ENCODE measurements at regions not wholly inside any gene's neighbourhood (a gene's known extent, or its start where the extent isn't known, plus 50 kb on each side); places are given as distances from the start of the nearest gene placed in this dataset.
A peak's percentile ranks its signal among the peaks of the same experiment; 100 is the strongest.
"Not testable (repeated sequence)": the region's sequence is repeated elsewhere in the genome, so short reads cannot be mapped to it uniquely, and the experiment has no call there.

- Histone ChIP-seq H3K4me3 (ENCODE audit: control extremely low read depth in 1 of 5, extremely low read depth in 1 of 5, insufficient read depth in 1 of 5, low read depth in 2 of 5, low read length in 4 of 5) (peak overlapping the region in 1 of 5 experiments; percentile 41), H3K27me3 (replicated peaks in 1 of 4; ENCODE audit: control extremely low read depth in 1 of 4, control insufficient read depth in 3 of 4, insufficient read depth in 4 of 4, low read length in 3 of 4) (no peaks in the 10 kb centered on the region), H3K9ac (ENCODE audit: low read length) (peak overlapping the region; percentile 30), H4K20me1 (ENCODE audit: control insufficient read depth, insufficient read depth, low read length, poor library complexity, severe bottlenecking) (no peaks in the 10 kb centered on the region), H3K79me2 (ENCODE audit: control insufficient read depth, insufficient read depth, low read length) (no peaks in the 10 kb centered on the region), H2AFZ (ENCODE audit: insufficient read depth, low read depth, low read length, poor library complexity, severe bottlenecking) (peak overlapping the region; percentile 74), H3K27ac (ENCODE audit: low read length in 2 of 2) (peak overlapping the region; percentile 75 to 79), H3K4me1 (ENCODE audit: control insufficient read depth in 2 of 2, insufficient read depth in 2 of 2, low read length in 2 of 2) (peaks cover 30 to 34% of the 10 kb centered on the region in 2 donors), H3K4me2 (replicated peaks; ENCODE audit: low read depth, low read length, poor library complexity, severe bottlenecking) (peak overlapping the region; percentile 72), H3K36me3 (replicated peaks in 1 of 2; ENCODE audit: control extremely low read depth in 1 of 2, control insufficient read depth in 1 of 2, extremely low read depth in 1 of 2, insufficient read depth in 2 of 2, low read length in 1 of 2) (no peaks in the 10 kb centered on the region), H3K9me3 (ENCODE audit: control extremely low read depth in 1 of 3, control insufficient read depth in 2 of 3, insufficient read depth in 1 of 3, low read length in 2 of 3) (no peaks in the 10 kb centered on the region)
- Mint-ChIP-seq H3K9me3 (ENCODE audit: insufficient read depth) (no peaks in the 10 kb centered on the region), H3K27ac (peak overlapping the region; percentile 56), H3K4me1 (peaks cover 43% of the 10 kb centered on the region), H3K27me3 (no peaks in the 10 kb centered on the region), H3K4me3 (peak overlapping the region; percentile 68)
- 14% methylated on average over 1 of the region's 5 CpGs for WGBS (ENCODE audit: insufficient coverage)
- CTCF ChIA-PET: no interaction called here
- ATAC-seq (ENCODE audit: low read depth) (peak; percentile 82), DNase-seq (peak; percentile 64)
- intact Hi-C loops (cut with micrococcal nuclease): loop anchor here (5.0 kb wide), 2 partner anchors 33 to 203 kb away; partner anchors contain the start of gene PARM1
- no peak for TF ChIP-seq EZH2 (IDR thresholded peaks at IDR 0.05; ENCODE audit: borderline replicate concordance, insufficient read depth, low read depth, low read length, poor library complexity, severe bottlenecking)
- no peak for TF ChIP-seq CTCF (IDR thresholded peaks at IDR 0.05)
- POLR2A ChIA-PET: no interaction called here
Observed at GRCh38 chr4:75135068-75135825, 202.3 kb downstream of the PARM1 start.

GRCh38 chr4:75126870-75127269 lies 194.0 kb downstream of the PARM1 start:
- H3K4me1 Mint-ChIP-seq; H3K9me3 Mint-ChIP-seq (ENCODE audit: insufficient read depth); H3K36me3 ChIP-seq (replicated peaks in 1 of 2; ENCODE audit: control extremely low read depth in 1 of 2, control insufficient read depth in 1 of 2, extremely low read depth in 1 of 2, insufficient read depth in 2 of 2, low read length in 1 of 2); H4K20me1 ChIP-seq (ENCODE audit: control insufficient read depth, insufficient read depth, low read length, poor library complexity, severe bottlenecking); H3K9ac ChIP-seq (ENCODE audit: low read length); ATAC-seq (ENCODE audit: low read depth); H3K4me1 ChIP-seq (ENCODE audit: control insufficient read depth in 2 of 2, insufficient read depth in 2 of 2, low read length in 2 of 2); H3K79me2 ChIP-seq (ENCODE audit: control insufficient read depth, insufficient read depth, low read length); CTCF ChIA-PET; POLR2A ChIA-PET; H3K27me3 Mint-ChIP-seq; DNase-seq; H3K9me3 ChIP-seq (ENCODE audit: control extremely low read depth in 1 of 3, control insufficient read depth in 2 of 3, insufficient read depth in 1 of 3, low read length in 2 of 3); H3K4me2 ChIP-seq (replicated peaks; ENCODE audit: low read depth, low read length, poor library complexity, severe bottlenecking); H3K27me3 ChIP-seq (replicated peaks in 1 of 4; ENCODE audit: control extremely low read depth in 1 of 4, control insufficient read depth in 3 of 4, insufficient read depth in 4 of 4, low read length in 3 of 4); H2AFZ ChIP-seq (ENCODE audit: insufficient read depth, low read depth, low read length, poor library complexity, severe bottlenecking); intact Hi-C loops (cut with micrococcal nuclease); H3K27ac ChIP-seq (ENCODE audit: low read length in 2 of 2): not testable (repeated sequence)
- peak overlapping the region; percentile 37 for H3K4me3 Mint-ChIP-seq
- WGBS (ENCODE audit: insufficient coverage): no CpG with 5 or more reads among the region's 21 CpGs
- peak overlapping the region in 1 of 5 experiments; percentile 24 for H3K4me3 ChIP-seq (ENCODE audit: control extremely low read depth in 1 of 5, extremely low read depth in 1 of 5, insufficient read depth in 1 of 5, low read depth in 2 of 5, low read length in 4 of 5)
- peak overlapping the region; percentile 56 for H3K27ac Mint-ChIP-seq
